Adipocyte (in vitro differentiated cells): ENCODE measurements at regions not wholly inside any gene's neighbourhood (a gene's known extent, or its start where the extent isn't known, plus 50 kb on each side); places are given as distances from the start of the nearest gene placed in this dataset.
A peak's percentile ranks its signal among the peaks of the same experiment; 100 is the strongest.

Source experiments
- DNase-seq: peaks from one replicate; pipeline ENCODE4 v3.0.0-alpha.2; 2015; ENCODE audit warnings: low read depth
- H3K27me3 ChIP-seq: replicated peaks from 2 replicates; pipeline ENCODE4 v1.7.0; 2013; ENCODE audit warnings: mild to moderate bottlenecking, low read length, moderate library complexity; ENCODE audit not compliant: control insufficient read depth, insufficient read depth
- H3K36me3 ChIP-seq: 2 replicates; pipeline ENCODE4 v1.7.0; 2013; ENCODE audit warnings: low read length, mild to moderate bottlenecking, moderate library complexity; ENCODE audit not compliant: control insufficient read depth, insufficient read depth, severe bottlenecking
- H3K4me1 ChIP-seq: 2 replicates; pipeline ENCODE4 v1.7.0; 2013; ENCODE audit warnings: mild to moderate bottlenecking, low read length, moderate library complexity; ENCODE audit not compliant: control insufficient read depth, insufficient read depth
- H3K4me3 ChIP-seq: 2 replicates; pipeline ENCODE4 v1.7.0; 2013; ENCODE audit warnings: mild to moderate bottlenecking, low read length, moderate library complexity
- H3K9ac ChIP-seq: 2 replicates; pipeline ENCODE4 v1.7.0; 2013; ENCODE audit warnings: mild to moderate bottlenecking, low read length, moderate library complexity
- H3K9me3 ChIP-seq: 2 replicates; pipeline ENCODE4 v1.7.0; 2013; ENCODE audit warnings: mild to moderate bottlenecking, low read length, moderate library complexity; ENCODE audit not compliant: control insufficient read depth

DNA sequence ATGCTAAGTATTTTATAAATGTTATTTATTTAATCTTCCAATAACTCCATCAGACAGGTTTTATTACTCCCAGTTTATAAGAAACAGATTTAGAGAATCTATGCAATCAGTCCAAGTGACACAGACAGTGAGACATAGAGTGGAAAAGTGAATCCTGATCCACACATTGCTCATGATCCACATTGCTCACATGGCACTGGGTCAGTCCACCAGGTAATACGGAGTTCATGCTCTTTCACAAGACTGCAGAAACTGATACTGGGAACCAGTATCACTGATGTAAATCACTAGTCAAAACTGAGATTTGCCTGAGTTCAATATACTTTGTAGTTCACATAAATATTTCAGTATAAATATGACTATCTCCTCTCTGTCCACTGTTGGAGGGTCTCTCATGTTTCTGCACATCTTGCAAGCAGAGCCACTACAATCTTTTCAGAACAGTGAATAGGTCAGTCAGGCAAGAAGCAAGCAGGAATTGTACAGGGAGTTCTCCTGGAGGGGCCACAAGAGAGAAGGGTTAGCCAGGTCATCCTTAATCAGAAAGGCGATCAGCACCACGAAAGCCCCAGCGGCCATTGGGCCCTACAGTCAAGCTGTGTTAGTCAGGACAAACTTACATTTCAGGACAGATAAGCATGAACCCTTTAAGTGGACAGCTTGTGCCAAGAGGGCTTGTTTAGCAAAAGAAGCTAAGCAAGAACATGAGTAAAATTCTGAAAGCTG is 275.4 kb upstream of the NR5A2 start:
- no peaks in the 10 kb centered on the region for H3K9me3 ChIP-seq
- H3K4me1 ChIP-seq: no peaks in the 10 kb centered on the region
- H3K4me3 ChIP-seq: no peak overlapping the region
- no peak for DNase-seq
- no peak overlapping the region for H3K9ac ChIP-seq
- H3K36me3 ChIP-seq: no peaks in the 10 kb centered on the region
- H3K27me3 ChIP-seq: no peaks in the 10 kb centered on the region

DNA sequence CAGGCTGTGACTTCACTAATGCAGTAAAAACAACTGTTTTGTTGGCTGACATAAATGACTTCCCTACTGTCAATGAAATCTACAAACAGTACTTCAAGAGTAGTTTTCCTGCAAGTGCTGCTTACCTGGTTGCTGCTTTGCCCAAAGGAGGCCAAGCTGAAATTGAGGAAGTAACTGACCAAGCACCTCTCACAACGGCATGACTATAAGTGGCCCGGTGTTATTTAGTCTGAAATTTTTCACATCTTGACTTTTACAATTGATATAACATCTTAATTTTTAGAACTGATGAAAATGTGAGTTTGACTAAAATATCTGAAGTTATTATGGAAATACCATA is 274.9 kb upstream of the NR5A2 start:
- no peak for DNase-seq
- no peaks in the 10 kb centered on the region for H3K36me3 ChIP-seq
- no peaks in the 10 kb centered on the region for H3K4me1 ChIP-seq

GRCh38 chr1:199753513-199753912 is 274.0 kb upstream of the NR5A2 start:
- no peaks in the 10 kb centered on the region for H3K27me3 ChIP-seq

More for the DNA sequence above, 274.9 kb upstream of the NR5A2 start:
- Histone ChIP-seq H3K9ac (no peak overlapping the region), H3K4me3 (no peak overlapping the region), H3K27me3 (no peaks in the 10 kb centered on the region), H3K9me3 (no peaks in the 10 kb centered on the region)

GRCh38 chr1:199756066-199756465 is 271.4 kb upstream of the NR5A2 start:
- Histone ChIP-seq H3K4me3 (no peak overlapping the region), H3K9me3 (no peaks in the 10 kb centered on the region), H3K36me3 (no peaks in the 10 kb centered on the region), H3K27me3 (no peaks in the 10 kb centered on the region), H3K4me1 (no peaks in the 10 kb centered on the region), H3K9ac (no peak overlapping the region)
- DNase-seq: no peak

More at GRCh38 chr1:199753513-199753912, 274.0 kb upstream of the NR5A2 start:
- no peak overlapping the region for H3K9ac ChIP-seq
- no peaks in the 10 kb centered on the region for H3K36me3 ChIP-seq
- H3K4me3 ChIP-seq: no peak overlapping the region
- H3K4me1 ChIP-seq: no peaks in the 10 kb centered on the region
- no peaks in the 10 kb centered on the region for H3K9me3 ChIP-seq
- DNase-seq: no peak

DNA sequence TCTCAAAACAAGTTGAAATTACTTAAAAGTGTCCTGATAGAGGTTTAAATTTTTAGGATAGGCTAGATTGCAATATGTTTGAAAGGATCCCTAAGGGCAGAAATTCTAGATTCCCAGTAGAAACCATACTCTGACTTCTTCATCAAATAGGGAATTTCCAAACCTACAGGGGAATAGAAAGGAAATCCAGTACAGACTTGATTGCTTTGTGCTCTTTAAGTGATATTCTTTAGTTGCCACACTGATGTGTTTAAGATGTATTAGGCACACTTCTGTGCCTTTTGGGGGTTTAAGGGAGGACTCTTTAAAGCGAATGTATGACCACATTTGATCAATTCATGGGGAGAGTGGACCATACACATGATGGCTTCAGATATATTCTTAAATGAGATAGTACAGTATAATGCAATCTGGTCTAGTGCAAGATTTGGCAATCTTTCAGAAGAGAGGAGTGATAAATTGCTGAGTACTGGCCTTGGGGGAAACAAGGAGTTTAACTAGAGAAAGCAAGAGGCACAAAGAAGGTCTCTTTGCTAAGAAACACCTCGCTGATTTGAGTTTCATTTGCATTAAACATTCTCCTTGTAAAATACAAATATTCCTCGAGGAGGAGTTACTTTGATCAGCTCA is 268.8 kb upstream of the NR5A2 start:
- no peak overlapping the region for H3K4me3 ChIP-seq
- no peak for DNase-seq
- H3K9ac ChIP-seq: no peak overlapping the region
- H3K27me3 ChIP-seq: no peaks in the 10 kb centered on the region
- H3K36me3 ChIP-seq: no peaks in the 10 kb centered on the region
- no peaks in the 10 kb centered on the region for H3K9me3 ChIP-seq
- no peaks in the 10 kb centered on the region for H3K4me1 ChIP-seq

DNA sequence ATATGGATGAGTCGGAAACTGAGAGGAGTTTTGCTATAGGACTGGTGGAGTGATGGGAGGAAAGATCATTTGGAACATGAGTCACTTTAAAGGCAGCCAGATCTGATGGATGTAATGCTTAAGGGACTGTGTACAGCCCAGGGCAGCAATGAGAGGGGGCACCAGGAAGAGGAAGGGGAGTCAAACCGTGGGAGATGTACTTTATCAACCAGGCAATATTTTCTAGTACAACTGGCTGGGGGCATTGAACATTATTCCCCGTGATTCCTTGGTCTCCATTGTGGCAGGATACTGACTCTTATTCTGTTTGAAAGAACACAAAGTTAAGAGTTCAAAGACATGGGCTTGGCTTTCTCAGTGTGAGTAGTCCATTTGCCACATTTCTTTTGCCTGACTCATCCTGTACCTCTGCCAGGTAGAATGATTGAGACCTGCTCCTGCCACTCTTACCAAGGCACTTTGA is 268.2 kb upstream of the NR5A2 start:
- Histone ChIP-seq H3K9me3 (peaks cover under 1% of the 10 kb centered on the region), H3K9ac (no peak overlapping the region), H3K27me3 (no peaks in the 10 kb centered on the region), H3K4me1 (no peaks in the 10 kb centered on the region), H3K36me3 (no peaks in the 10 kb centered on the region), H3K4me3 (no peak overlapping the region)
- DNase-seq: peak; percentile 7

GRCh38 chr1:199762572-199762971 is 264.9 kb upstream of the NR5A2 start:
- Histone ChIP-seq H3K27me3 (no peaks in the 10 kb centered on the region), H3K4me1 (no peaks in the 10 kb centered on the region), H3K4me3 (no peak overlapping the region), H3K9ac (no peak overlapping the region), H3K9me3 (peaks cover 31% of the 10 kb centered on the region), H3K36me3 (no peaks in the 10 kb centered on the region)
- no peak for DNase-seq

- Histone ChIP-seq H3K9ac (no peak overlapping the region), H3K9me3 (peaks cover 33% of the 10 kb centered on the region), H3K27me3 (no peaks in the 10 kb centered on the region), H3K36me3 (no peaks in the 10 kb centered on the region), H3K4me3 (no peak overlapping the region), H3K4me1 (no peaks in the 10 kb centered on the region)
- DNase-seq: no peak
Measured at GRCh38 chr1:199766218-199766792, 261.2 kb upstream of the NR5A2 start.

DNA sequence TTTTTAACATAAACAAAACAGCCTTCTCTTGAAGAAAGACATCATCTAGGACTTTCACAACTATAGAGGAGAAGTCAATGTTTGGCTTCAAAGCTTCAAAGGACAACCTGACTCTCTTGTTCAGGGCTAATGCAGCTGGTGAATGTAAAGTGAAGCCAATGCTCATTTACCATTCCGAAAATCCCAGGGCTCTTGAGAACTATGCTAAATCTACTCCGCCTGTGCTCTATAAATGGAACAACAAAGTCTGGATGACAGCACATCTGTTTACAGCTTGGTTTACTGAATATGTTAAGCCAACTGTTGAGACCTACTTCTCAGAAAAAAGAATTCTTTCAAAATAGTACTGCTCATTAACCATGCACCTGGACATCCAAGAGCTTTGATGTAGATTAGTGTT is 259.8 kb upstream of the NR5A2 start:
- H3K36me3 ChIP-seq: no peaks in the 10 kb centered on the region
- H3K4me3 ChIP-seq: no peak overlapping the region
- no peaks in the 10 kb centered on the region for H3K4me1 ChIP-seq

DNA sequence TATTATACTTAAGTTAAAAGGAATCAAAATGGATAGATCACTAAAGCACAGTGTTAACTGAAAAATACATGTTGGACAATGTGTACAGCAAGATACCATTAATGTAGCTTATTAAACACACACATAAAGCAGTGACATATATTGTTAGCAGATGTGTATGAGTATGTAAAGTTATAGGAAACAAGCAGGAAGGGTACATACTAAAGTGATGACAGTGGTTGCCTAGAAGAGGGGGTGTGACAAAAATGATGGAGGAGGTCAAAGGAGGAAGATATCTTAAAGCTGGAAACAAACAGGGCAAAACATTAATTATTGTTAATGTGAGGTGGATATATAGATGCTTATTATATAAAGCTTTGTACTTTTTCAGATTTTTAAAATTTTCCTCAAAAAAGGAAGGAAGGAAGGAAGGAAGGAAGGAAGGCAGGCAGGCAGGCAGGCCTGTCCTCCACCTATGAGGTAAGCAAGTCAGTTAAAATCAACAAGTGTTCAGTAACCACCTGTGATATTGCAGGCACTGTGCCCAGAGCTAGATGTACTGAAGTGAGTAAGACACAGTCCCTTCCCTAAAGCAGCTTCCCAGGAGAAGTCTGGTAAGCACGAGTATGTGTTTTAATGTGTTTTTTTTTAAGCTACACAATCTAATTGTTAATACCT is 252.9 kb upstream of the NR5A2 start:
- H3K9ac ChIP-seq: no peak overlapping the region
- no peaks in the 10 kb centered on the region for H3K36me3 ChIP-seq
- H3K4me1 ChIP-seq: no peaks in the 10 kb centered on the region
- H3K9me3 ChIP-seq: no peaks in the 10 kb centered on the region
- H3K27me3 ChIP-seq: peaks cover 9% of the 10 kb centered on the region
- no peak for DNase-seq
- H3K4me3 ChIP-seq: no peak overlapping the region

More for the DNA sequence above, 259.8 kb upstream of the NR5A2 start:
- peaks cover 3% of the 10 kb centered on the region for H3K27me3 ChIP-seq
- H3K9ac ChIP-seq: no peak overlapping the region
- peaks cover 33% of the 10 kb centered on the region for H3K9me3 ChIP-seq
- DNase-seq: no peak

DNA sequence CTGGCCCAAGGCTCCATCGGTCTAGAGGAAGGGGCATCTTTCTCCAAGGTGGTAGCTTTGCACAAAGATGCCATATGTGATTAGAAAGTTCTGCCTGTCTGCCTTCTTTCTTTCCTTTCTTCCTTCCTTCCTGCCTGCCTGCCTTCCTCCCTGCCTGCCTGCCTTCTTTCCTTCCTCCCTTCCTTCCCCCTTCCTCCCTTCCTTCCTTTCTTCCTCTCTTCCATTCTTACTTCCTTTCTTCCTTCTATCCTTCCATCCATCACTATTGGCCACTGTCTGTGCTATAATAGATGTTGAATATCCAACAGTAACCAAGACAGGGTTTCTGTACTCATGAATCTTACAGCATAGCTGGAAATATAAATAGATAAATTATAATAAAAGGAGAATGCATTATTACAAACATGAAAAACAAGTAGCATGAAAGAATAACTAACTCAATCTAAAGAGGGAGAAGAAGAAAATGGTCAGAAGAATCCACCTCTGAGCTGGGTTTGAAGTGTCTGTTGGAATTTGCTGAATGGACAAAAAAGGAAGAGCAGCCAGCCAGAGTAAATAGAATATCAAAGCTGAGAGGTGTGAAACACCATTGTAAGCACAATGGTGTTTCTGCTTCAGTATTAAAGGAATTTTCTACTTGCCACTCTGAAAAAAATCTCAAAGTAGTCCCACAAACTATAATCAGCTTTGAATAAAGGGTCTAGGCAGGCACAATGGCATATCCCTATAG is 250.6 kb upstream of the NR5A2 start:
- peaks cover 7% of the 10 kb centered on the region for H3K27me3 ChIP-seq
- no peaks in the 10 kb centered on the region for H3K4me1 ChIP-seq
- H3K36me3 ChIP-seq: no peaks in the 10 kb centered on the region
- DNase-seq: no peak
- no peaks in the 10 kb centered on the region for H3K9me3 ChIP-seq
- no peak overlapping the region for H3K9ac ChIP-seq
- no peak overlapping the region for H3K4me3 ChIP-seq
